DND-41 (cell line): ENCODE measurements at regions not wholly inside any gene's neighbourhood (a gene's known extent, or its start where the extent isn't known, plus 50 kb on each side); places are given as distances from the start of the nearest gene placed in this dataset.
"Not testable (repeated sequence)": the region's sequence is repeated elsewhere in the genome, so short reads cannot be mapped to it uniquely, and the experiment has no call there.

ENCODE experiments used
- ATAC-seq: fragments of 200-7000 bp; cut with Tn5 transposase; 3 replicates; pipeline ENCODE4 v1.9.1; 2021; ENCODE audit warnings: low read depth; ENCODE audit not compliant: insufficient read depth
- DNase-seq: peaks from one replicate; pipeline ENCODE4 v3.0.0-alpha.2; 2020
- H2AFZ ChIP-seq: 2 replicates; pipeline ENCODE4 v1.6.0; 2012; ENCODE audit warnings: low read depth, low read length
- H3K27ac ChIP-seq: 2 replicates; pipeline ENCODE4 v1.5.1; 2012; ENCODE audit warnings: low read length, inconsistent platforms
- H3K27me3 ChIP-seq: fragments of 200-600 bp; sonication (generic); 2 replicates; pipeline ENCODE4 v1.6.0; 2012; ENCODE audit warnings: low read length, mild to moderate bottlenecking, inconsistent platforms; ENCODE audit not compliant: insufficient read depth, poor library complexity
- H3K36me3 ChIP-seq: 2 replicates; pipeline ENCODE4 v1.5.1; 2012; ENCODE audit warnings: low read length, inconsistent platforms; ENCODE audit not compliant: insufficient read depth
- H3K4me1 ChIP-seq: 2 replicates; pipeline ENCODE4 v1.5.1; 2012; ENCODE audit warnings: mild to moderate bottlenecking, low read length; ENCODE audit not compliant: insufficient read depth
- H3K4me2 ChIP-seq: 2 replicates; pipeline ENCODE4 v1.6.0; 2012; ENCODE audit warnings: mild to moderate bottlenecking, moderate library complexity, low read length, inconsistent platforms; ENCODE audit not compliant: insufficient read depth
- H3K4me3 ChIP-seq, 2 experiments: fragments of 200-600 bp in 1 of 2; shearing (Covaris generic) in 1 of 2; 2 replicates each; pipeline ENCODE4 v1.5.1; 2012 to 2016; ENCODE audit warnings: inconsistent platforms in 2 of 2, low read length in 2 of 2, mild to moderate bottlenecking in 2 of 2, low read depth in 1 of 2, moderate library complexity in 1 of 2
- H3K79me2 ChIP-seq: 2 replicates; pipeline ENCODE4 v1.6.0; 2012; ENCODE audit warnings: low read length, inconsistent platforms; ENCODE audit not compliant: insufficient read depth
- H3K9ac ChIP-seq: 2 replicates; pipeline ENCODE4 v1.6.0; 2012; ENCODE audit warnings: low read depth, mild to moderate bottlenecking, inconsistent platforms, low read length, moderate library complexity
- H3K9me3 ChIP-seq: 2 replicates; pipeline ENCODE4 v1.5.1; 2012; ENCODE audit warnings: low read length, moderate library complexity, mild to moderate bottlenecking, inconsistent platforms; ENCODE audit not compliant: insufficient read depth, severe bottlenecking
- H4K20me1 ChIP-seq: 2 replicates; pipeline ENCODE4 v1.6.0; 2012; ENCODE audit warnings: low read length; ENCODE audit not compliant: insufficient read depth
- EZH2 ChIP-seq: IDR thresholded peaks from 3 replicates; pipeline ENCODE4 v1.6.1; 2012; ENCODE audit warnings: borderline replicate concordance, low read depth, mild to moderate bottlenecking, moderate library complexity, low read length, inconsistent platforms; ENCODE audit not compliant: severe bottlenecking
- TF ChIP-seq, protein P1 (sequence below): IDR thresholded peaks from 2 replicates; pipeline ENCODE4 v1.5.1; 2012; ENCODE audit warnings: borderline replicate concordance, low read length, moderate library complexity, mild to moderate bottlenecking; ENCODE audit not compliant: poor library complexity, severe bottlenecking; ENCODE audit errors: extremely low read depth

DNA sequence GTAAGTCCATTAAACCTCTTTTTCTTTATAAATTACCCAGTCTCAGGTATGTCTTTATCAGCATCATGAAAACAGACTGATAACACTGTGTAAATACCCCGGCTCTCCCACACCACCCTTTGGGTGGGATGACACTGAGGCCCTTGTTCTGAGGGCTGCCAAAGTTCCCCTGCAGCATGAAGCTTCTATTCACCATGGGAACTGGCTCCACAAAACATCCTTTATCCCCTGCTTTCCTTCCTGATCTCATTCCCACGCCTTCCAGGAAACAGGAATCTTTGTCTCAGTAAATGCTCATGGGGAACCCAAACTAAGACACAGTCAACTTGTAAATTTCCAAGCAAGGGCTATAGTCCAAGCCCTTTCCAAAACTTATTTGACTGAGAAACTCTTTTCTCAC is 88.4 kb downstream of the ABCC12 start:
- Histone ChIP-seq H3K36me3 (no peaks in the 10 kb centered on the region), H4K20me1 (no peaks in the 10 kb centered on the region), H3K4me1 (no peaks in the 10 kb centered on the region), H3K9me3 (no peaks in the 10 kb centered on the region), H3K9ac (no peak overlapping the region), H3K4me3 (no peak overlapping the region), H3K4me2 (no peak overlapping the region), H3K79me2 (no peaks in the 10 kb centered on the region), H2AFZ (no peak overlapping the region), H3K27me3 (no peaks in the 10 kb centered on the region), H3K27ac (no peak overlapping the region)
- DNase-seq: no peak
- TF ChIP-seq, protein P1, sequence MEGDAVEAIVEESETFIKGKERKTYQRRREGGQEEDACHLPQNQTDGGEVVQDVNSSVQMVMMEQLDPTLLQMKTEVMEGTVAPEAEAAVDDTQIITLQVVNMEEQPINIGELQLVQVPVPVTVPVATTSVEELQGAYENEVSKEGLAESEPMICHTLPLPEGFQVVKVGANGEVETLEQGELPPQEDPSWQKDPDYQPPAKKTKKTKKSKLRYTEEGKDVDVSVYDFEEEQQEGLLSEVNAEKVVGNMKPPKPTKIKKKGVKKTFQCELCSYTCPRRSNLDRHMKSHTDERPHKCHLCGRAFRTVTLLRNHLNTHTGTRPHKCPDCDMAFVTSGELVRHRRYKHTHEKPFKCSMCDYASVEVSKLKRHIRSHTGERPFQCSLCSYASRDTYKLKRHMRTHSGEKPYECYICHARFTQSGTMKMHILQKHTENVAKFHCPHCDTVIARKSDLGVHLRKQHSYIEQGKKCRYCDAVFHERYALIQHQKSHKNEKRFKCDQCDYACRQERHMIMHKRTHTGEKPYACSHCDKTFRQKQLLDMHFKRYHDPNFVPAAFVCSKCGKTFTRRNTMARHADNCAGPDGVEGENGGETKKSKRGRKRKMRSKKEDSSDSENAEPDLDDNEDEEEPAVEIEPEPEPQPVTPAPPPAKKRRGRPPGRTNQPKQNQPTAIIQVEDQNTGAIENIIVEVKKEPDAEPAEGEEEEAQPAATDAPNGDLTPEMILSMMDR: no peak
- TF ChIP-seq EZH2: no peak
- ATAC-seq: no peak

DNA sequence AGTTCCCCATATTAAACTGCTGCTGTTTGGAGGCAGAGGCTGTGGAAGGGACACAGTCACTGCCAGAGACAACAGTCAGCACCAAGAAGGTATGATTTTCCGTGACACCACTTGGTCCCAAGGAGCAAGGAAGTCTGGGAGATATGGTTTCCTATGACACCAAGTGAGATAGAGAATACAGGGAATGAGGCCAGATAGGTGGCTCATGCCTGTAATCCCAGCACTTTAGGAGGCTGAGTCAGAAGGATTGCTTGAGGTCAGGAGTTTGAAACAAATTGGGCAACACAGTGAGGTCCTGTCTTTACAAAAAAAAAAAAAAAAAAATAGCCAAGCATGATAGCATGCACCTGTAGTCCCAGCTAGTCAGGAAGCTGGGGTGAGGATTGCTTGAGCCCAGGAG is 90.8 kb downstream of the ABCC12 start:
- no peaks in the 10 kb centered on the region for H3K4me1 ChIP-seq
- no peaks in the 10 kb centered on the region for H3K9me3 ChIP-seq
- no peak for TF ChIP-seq EZH2
- TF ChIP-seq, protein P1: no peak
- no peak for DNase-seq
- no peak overlapping the region for H3K9ac ChIP-seq
- H3K4me3 ChIP-seq: no peak overlapping the region
- no peak overlapping the region for H3K4me2 ChIP-seq
- no peak overlapping the region for H3K27ac ChIP-seq
- ATAC-seq: no peak
- no peak overlapping the region for H2AFZ ChIP-seq
- H3K79me2 ChIP-seq: no peaks in the 10 kb centered on the region
- no peaks in the 10 kb centered on the region for H3K36me3 ChIP-seq
- no peaks in the 10 kb centered on the region for H3K27me3 ChIP-seq
- H4K20me1 ChIP-seq: no peaks in the 10 kb centered on the region

DNA sequence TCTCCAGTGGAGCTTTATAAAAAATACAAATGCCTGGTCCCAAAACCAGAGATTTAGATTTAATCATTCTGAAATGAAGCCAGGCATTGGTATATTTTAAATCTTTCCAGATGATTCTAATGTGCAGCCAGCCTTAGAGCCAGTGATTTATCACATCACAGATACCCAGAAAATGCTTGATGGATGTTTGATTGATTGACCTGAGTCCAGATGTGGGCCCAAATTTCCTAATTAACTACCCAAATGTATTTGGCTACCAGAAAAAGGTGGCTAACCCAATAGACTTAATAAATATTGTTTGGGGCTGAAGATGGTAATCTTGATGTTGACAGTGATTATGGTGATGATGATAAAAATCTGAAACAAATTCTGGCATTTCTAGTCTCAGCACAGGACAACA is 93.1 kb downstream of the ABCC12 start:
- H3K4me2 ChIP-seq: no peak overlapping the region
- no peaks in the 10 kb centered on the region for H4K20me1 ChIP-seq
- H3K27ac ChIP-seq: no peak overlapping the region
- ATAC-seq: no peak
- no peaks in the 10 kb centered on the region for H3K4me1 ChIP-seq
- no peak overlapping the region for H3K9ac ChIP-seq
- no peaks in the 10 kb centered on the region for H3K79me2 ChIP-seq
- no peaks in the 10 kb centered on the region for H3K9me3 ChIP-seq
- H2AFZ ChIP-seq: no peak overlapping the region
- no peak for DNase-seq
- no peak overlapping the region for H3K4me3 ChIP-seq
- H3K27me3 ChIP-seq: no peaks in the 10 kb centered on the region
- no peaks in the 10 kb centered on the region for H3K36me3 ChIP-seq
- no peak for TF ChIP-seq EZH2
- TF ChIP-seq, protein P1: no peak

DNA sequence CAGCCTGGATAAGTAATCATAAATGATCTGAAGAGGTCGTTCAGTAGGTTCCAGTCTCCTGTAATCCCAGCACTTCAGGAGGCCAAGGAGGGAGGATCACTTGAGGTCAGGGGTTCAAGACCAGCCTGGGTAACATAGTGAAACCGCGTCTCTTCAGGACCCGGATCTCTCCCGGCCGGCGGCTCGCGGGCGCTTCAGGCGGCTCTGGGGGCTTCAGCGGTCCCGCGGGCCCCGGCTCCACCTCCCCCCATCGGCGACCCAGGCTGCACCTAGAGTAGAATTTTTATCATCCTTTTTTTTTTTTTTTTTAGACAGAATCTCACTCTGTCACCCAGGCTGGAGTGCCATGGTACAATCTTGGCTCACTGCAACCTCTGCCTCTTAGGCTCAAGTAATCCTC is 95.9 kb downstream of the ABCC12 start:
- no peaks in the 10 kb centered on the region for H3K36me3 ChIP-seq
- DNase-seq: no peak

DNA sequence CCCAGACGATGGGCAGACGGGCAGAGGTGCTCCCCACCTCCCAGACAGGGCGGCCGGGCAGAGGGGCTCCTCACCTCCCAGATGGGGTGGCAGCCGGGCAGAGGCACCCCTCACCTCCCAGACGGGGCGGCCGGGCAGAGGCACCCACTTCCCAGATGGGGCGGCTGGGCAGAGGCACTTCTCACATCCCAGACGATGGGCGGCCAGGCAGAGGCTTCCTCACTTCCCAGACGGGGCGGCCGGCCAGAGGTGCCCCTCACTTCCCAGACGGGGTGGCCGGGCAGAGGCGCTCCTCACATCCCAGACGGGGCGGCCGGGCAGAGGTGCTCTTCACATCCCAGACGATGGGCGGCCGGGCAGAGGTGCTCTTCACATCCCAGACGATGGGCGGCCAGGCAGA is 96.6 kb downstream of the ABCC12 start:
- H3K27me3 ChIP-seq, H3K4me2 ChIP-seq, ATAC-seq, H3K9ac ChIP-seq, H3K4me3 ChIP-seq, H4K20me1 ChIP-seq, DNase-seq, H3K4me1 ChIP-seq, H3K27ac ChIP-seq, H3K36me3 ChIP-seq, H2AFZ ChIP-seq, H3K9me3 ChIP-seq, H3K79me2 ChIP-seq: not testable (repeated sequence)

More for the DNA sequence above, 95.9 kb downstream of the ABCC12 start:
- Histone ChIP-seq H3K4me3 (no peak overlapping the region), H3K79me2 (no peaks in the 10 kb centered on the region), H2AFZ (no peak overlapping the region), H4K20me1 (no peaks in the 10 kb centered on the region), H3K9ac (no peak overlapping the region), H3K27ac (no peak overlapping the region), H3K4me1 (no peaks in the 10 kb centered on the region), H3K27me3 (no peaks in the 10 kb centered on the region), H3K9me3 (no peaks in the 10 kb centered on the region), H3K4me2 (no peak overlapping the region)
- TF ChIP-seq, protein P1: no peak
- no peak for TF ChIP-seq EZH2
- no peak for ATAC-seq
